IMR-90 (cell line): ENCODE measurements at regions not wholly inside any gene's neighbourhood (a gene's known extent, or its start where the extent isn't known, plus 50 kb on each side); places are given as distances from the start of the nearest gene placed in this dataset.
"Not testable (repeated sequence)": the region's sequence is repeated elsewhere in the genome, so short reads cannot be mapped to it uniquely, and the experiment has no call there.

Experiments used
- CTCF ChIP-seq: conservative IDR thresholded peaks from 2 replicates; pipeline ENCODE4 v1.5.1; 2012; ENCODE audit warnings: mild to moderate bottlenecking, low read depth, low read length, improper control_type of control experiment
- POLR2A ChIP-seq: IDR thresholded peaks from 2 replicates; pipeline ENCODE4 v1.6.1; 2012; ENCODE audit warnings: mild to moderate bottlenecking, low read depth, low read length

GRCh38 chr1:221591250-221591649 is 150.6 kb downstream of the DUSP10 start:
- TF ChIP-seq CTCF, POLR2A: not testable (repeated sequence)
